ENCODE measurements at regions not wholly inside any gene's neighbourhood (a gene's known extent, or its start where the extent isn't known, plus 50 kb on each side); places are given as distances from the start of the nearest gene placed in this dataset.

- DNase-seq: no peak
- no peaks in the 10 kb centered on the region for H3K27me3 Mint-ChIP-seq (ENCODE audit: unreplicated experiment)
- no peaks in the 10 kb centered on the region for H3K36me3 Mint-ChIP-seq (ENCODE audit: unreplicated experiment)
- no peak overlapping the region for H3K27ac Mint-ChIP-seq (ENCODE audit: unreplicated experiment)
- no peaks in the 10 kb centered on the region for H3K4me1 Mint-ChIP-seq (ENCODE audit: low read depth, unreplicated experiment)
- no peaks in the 10 kb centered on the region for H3K9me3 Mint-ChIP-seq (ENCODE audit: unreplicated experiment)
- TF ChIP-seq CTCF (IDR thresholded peaks at IDR 0.05; ENCODE audit: partially characterized antibody, unreplicated experiment): no peak
- no peak overlapping the region for H3K4me3 Mint-ChIP-seq (ENCODE audit: unreplicated experiment)
Observed at GRCh38 chrX:56382278-56382677, 150.1 kb downstream of the KLF8 start.

- no peaks in the 10 kb centered on the region for H3K27me3 Mint-ChIP-seq (ENCODE audit: unreplicated experiment)
- no peaks in the 10 kb centered on the region for H3K9me3 Mint-ChIP-seq (ENCODE audit: unreplicated experiment)
- no peaks in the 10 kb centered on the region for H3K4me1 Mint-ChIP-seq (ENCODE audit: low read depth, unreplicated experiment)
- H3K4me3 Mint-ChIP-seq (ENCODE audit: unreplicated experiment): no peak overlapping the region
- no peak overlapping the region for H3K27ac Mint-ChIP-seq (ENCODE audit: unreplicated experiment)
- no peak for DNase-seq
- no peaks in the 10 kb centered on the region for H3K36me3 Mint-ChIP-seq (ENCODE audit: unreplicated experiment)
- no peak for TF ChIP-seq CTCF (IDR thresholded peaks at IDR 0.05; ENCODE audit: partially characterized antibody, unreplicated experiment)
Observed at GRCh38 chrX:56385336-56385735, 153.2 kb downstream of the KLF8 start.

GRCh38 chrX:56385960-56386359 is 153.8 kb downstream of the KLF8 start:
- no peak for TF ChIP-seq CTCF (IDR thresholded peaks at IDR 0.05; ENCODE audit: partially characterized antibody, unreplicated experiment)
- Mint-ChIP-seq H3K9me3 (ENCODE audit: unreplicated experiment) (no peaks in the 10 kb centered on the region), H3K27me3 (ENCODE audit: unreplicated experiment) (no peaks in the 10 kb centered on the region), H3K36me3 (ENCODE audit: unreplicated experiment) (no peaks in the 10 kb centered on the region), H3K4me1 (ENCODE audit: low read depth, unreplicated experiment) (no peaks in the 10 kb centered on the region), H3K27ac (ENCODE audit: unreplicated experiment) (no peak overlapping the region), H3K4me3 (ENCODE audit: unreplicated experiment) (no peak overlapping the region)
- no peak for DNase-seq

- Mint-ChIP-seq H3K27ac (ENCODE audit: unreplicated experiment) (no peak overlapping the region), H3K27me3 (ENCODE audit: unreplicated experiment) (no peaks in the 10 kb centered on the region), H3K4me1 (ENCODE audit: low read depth, unreplicated experiment) (no peaks in the 10 kb centered on the region), H3K36me3 (ENCODE audit: unreplicated experiment) (no peaks in the 10 kb centered on the region), H3K9me3 (ENCODE audit: unreplicated experiment) (peaks cover 1% of the 10 kb centered on the region), H3K4me3 (ENCODE audit: unreplicated experiment) (no peak overlapping the region)
- no peak for TF ChIP-seq CTCF (IDR thresholded peaks at IDR 0.05; ENCODE audit: partially characterized antibody, unreplicated experiment)
- no peak for DNase-seq
Observed at GRCh38 chrX:56397636-56398035, 165.5 kb downstream of the KLF8 start.

GRCh38 chrX:56402207-56402606 is 161.2 kb upstream of the UBQLN2 start:
- H3K9me3 Mint-ChIP-seq (ENCODE audit: unreplicated experiment): peaks cover 2% of the 10 kb centered on the region
- no peak overlapping the region for H3K27ac Mint-ChIP-seq (ENCODE audit: unreplicated experiment)
- no peak for TF ChIP-seq CTCF (IDR thresholded peaks at IDR 0.05; ENCODE audit: partially characterized antibody, unreplicated experiment)
- DNase-seq: no peak
- no peak overlapping the region for H3K4me3 Mint-ChIP-seq (ENCODE audit: unreplicated experiment)
- H3K4me1 Mint-ChIP-seq (ENCODE audit: low read depth, unreplicated experiment): no peaks in the 10 kb centered on the region
- H3K36me3 Mint-ChIP-seq (ENCODE audit: unreplicated experiment): no peaks in the 10 kb centered on the region
- H3K27me3 Mint-ChIP-seq (ENCODE audit: unreplicated experiment): no peaks in the 10 kb centered on the region
